DND-41 (cell line): ENCODE measurements at regions not wholly inside any gene's neighbourhood (a gene's known extent, or its start where the extent isn't known, plus 50 kb on each side); places are given as distances from the start of the nearest gene placed in this dataset.

ENCODE experiments used
- ATAC-seq: fragments of 200-7000 bp; cut with Tn5 transposase; 3 replicates; pipeline ENCODE4 v1.9.1; 2021; ENCODE audit warnings: low read depth; ENCODE audit not compliant: insufficient read depth
- DNase-seq: peaks from one replicate; pipeline ENCODE4 v3.0.0-alpha.2; 2020
- H2AFZ ChIP-seq: 2 replicates; pipeline ENCODE4 v1.6.0; 2012; ENCODE audit warnings: low read depth, low read length
- H3K27ac ChIP-seq: 2 replicates; pipeline ENCODE4 v1.5.1; 2012; ENCODE audit warnings: low read length, inconsistent platforms
- H3K27me3 ChIP-seq: fragments of 200-600 bp; sonication (generic); 2 replicates; pipeline ENCODE4 v1.6.0; 2012; ENCODE audit warnings: low read length, mild to moderate bottlenecking, inconsistent platforms; ENCODE audit not compliant: insufficient read depth, poor library complexity
- H3K36me3 ChIP-seq: 2 replicates; pipeline ENCODE4 v1.5.1; 2012; ENCODE audit warnings: low read length, inconsistent platforms; ENCODE audit not compliant: insufficient read depth
- H3K4me1 ChIP-seq: 2 replicates; pipeline ENCODE4 v1.5.1; 2012; ENCODE audit warnings: mild to moderate bottlenecking, low read length; ENCODE audit not compliant: insufficient read depth
- H3K4me2 ChIP-seq: 2 replicates; pipeline ENCODE4 v1.6.0; 2012; ENCODE audit warnings: mild to moderate bottlenecking, moderate library complexity, low read length, inconsistent platforms; ENCODE audit not compliant: insufficient read depth
- H3K4me3 ChIP-seq, 2 experiments: fragments of 200-600 bp in 1 of 2; shearing (Covaris generic) in 1 of 2; 2 replicates each; pipeline ENCODE4 v1.5.1; 2012 to 2016; ENCODE audit warnings: inconsistent platforms in 2 of 2, low read length in 2 of 2, mild to moderate bottlenecking in 2 of 2, low read depth in 1 of 2, moderate library complexity in 1 of 2
- H3K79me2 ChIP-seq: 2 replicates; pipeline ENCODE4 v1.6.0; 2012; ENCODE audit warnings: low read length, inconsistent platforms; ENCODE audit not compliant: insufficient read depth
- H3K9ac ChIP-seq: 2 replicates; pipeline ENCODE4 v1.6.0; 2012; ENCODE audit warnings: low read depth, mild to moderate bottlenecking, inconsistent platforms, low read length, moderate library complexity
- H3K9me3 ChIP-seq: 2 replicates; pipeline ENCODE4 v1.5.1; 2012; ENCODE audit warnings: low read length, moderate library complexity, mild to moderate bottlenecking, inconsistent platforms; ENCODE audit not compliant: insufficient read depth, severe bottlenecking
- H4K20me1 ChIP-seq: 2 replicates; pipeline ENCODE4 v1.6.0; 2012; ENCODE audit warnings: low read length; ENCODE audit not compliant: insufficient read depth
- CTCF ChIP-seq: IDR thresholded peaks from 2 replicates; pipeline ENCODE4 v1.5.1; 2012; ENCODE audit warnings: borderline replicate concordance, low read length, moderate library complexity, mild to moderate bottlenecking; ENCODE audit not compliant: poor library complexity, severe bottlenecking; ENCODE audit errors: extremely low read depth
- EZH2 ChIP-seq: IDR thresholded peaks from 3 replicates; pipeline ENCODE4 v1.6.1; 2012; ENCODE audit warnings: borderline replicate concordance, low read depth, mild to moderate bottlenecking, moderate library complexity, low read length, inconsistent platforms; ENCODE audit not compliant: severe bottlenecking

- DNase-seq: no peak
- no peaks in the 10 kb centered on the region for H3K4me1 ChIP-seq
- H3K9me3 ChIP-seq: no peaks in the 10 kb centered on the region
- H3K36me3 ChIP-seq: no peaks in the 10 kb centered on the region
- no peak overlapping the region for H3K27ac ChIP-seq
- no peaks in the 10 kb centered on the region for H3K79me2 ChIP-seq
- ATAC-seq: no peak
- no peaks in the 10 kb centered on the region for H4K20me1 ChIP-seq
- TF ChIP-seq CTCF (no peak), EZH2 (no peak)
- H3K27me3 ChIP-seq: no peaks in the 10 kb centered on the region
- H3K9ac ChIP-seq: no peak overlapping the region
- no peak overlapping the region for H3K4me2 ChIP-seq
- H2AFZ ChIP-seq: no peak overlapping the region
- no peak overlapping the region for H3K4me3 ChIP-seq
These were observed 247.7 kb downstream of the IPMK start for GRCh38 chr10:58019863-58020537.

GRCh38 chr10:58017719-58018367 is 249.9 kb downstream of the IPMK start:
- no peak for ATAC-seq
- Histone ChIP-seq H3K4me3 (no peak overlapping the region), H3K36me3 (no peaks in the 10 kb centered on the region), H3K27me3 (no peaks in the 10 kb centered on the region), H3K27ac (no peak overlapping the region), H3K9me3 (no peaks in the 10 kb centered on the region), H3K9ac (no peak overlapping the region), H3K4me2 (no peak overlapping the region), H4K20me1 (no peaks in the 10 kb centered on the region), H3K79me2 (no peaks in the 10 kb centered on the region), H2AFZ (no peak overlapping the region), H3K4me1 (no peaks in the 10 kb centered on the region)
- no peak for DNase-seq
- TF ChIP-seq EZH2 (no peak), CTCF (no peak)

GRCh38 chr10:58016614-58017013 is 251.1 kb downstream of the IPMK start:
- Histone ChIP-seq H3K4me2 (no peak overlapping the region), H3K27ac (no peak overlapping the region), H4K20me1 (no peaks in the 10 kb centered on the region), H3K4me3 (no peak overlapping the region), H3K79me2 (no peaks in the 10 kb centered on the region), H3K9me3 (no peaks in the 10 kb centered on the region), H3K9ac (no peak overlapping the region), H3K4me1 (no peaks in the 10 kb centered on the region), H3K36me3 (no peaks in the 10 kb centered on the region), H3K27me3 (no peaks in the 10 kb centered on the region), H2AFZ (no peak overlapping the region)
- ATAC-seq: no peak
- DNase-seq: no peak
- no peak for TF ChIP-seq EZH2
- no peak for TF ChIP-seq CTCF
